HG03108 (cell line): ENCODE measurements at regions not wholly inside any gene's neighbourhood (a gene's known extent, or its start where the extent isn't known, plus 50 kb on each side); places are given as distances from the start of the nearest gene placed in this dataset.
"Not testable (repeated sequence)": the region's sequence is repeated elsewhere in the genome, so short reads cannot be mapped to it uniquely, and the experiment has no call there.

Experiments
- ATAC-seq: cut with Tn5 transposase; IDR thresholded peaks from one replicate; pipeline ENCODE4 v1.9.1; 2021; ENCODE audit warnings: moderate library complexity; ENCODE audit not compliant: unreplicated experiment

- not testable (repeated sequence) for ATAC-seq
These were observed 174.1 kb upstream of the PHACTR1 start for GRCh38 chr6:12542319-12543115.

GRCh38 chr6:12543953-12544352, 172.6 kb upstream of the PHACTR1 start:
- ATAC-seq, result no peak

- no peak for ATAC-seq
These were observed 171.6 kb upstream of the PHACTR1 start for GRCh38 chr6:12544821-12545565.

GRCh38 chr6:12545619-12546409, 170.8 kb upstream of the PHACTR1 start:
- ATAC-seq, result no peak

GRCh38 chr6:12546410-12547002, 170.1 kb upstream of the PHACTR1 start:
- no peak for ATAC-seq

- no peak for ATAC-seq
These were observed 168.0 kb upstream of the PHACTR1 start for GRCh38 chr6:12548526-12548925.

- ATAC-seq, result not testable (repeated sequence)
These were observed 167.1 kb upstream of the PHACTR1 start for GRCh38 chr6:12549445-12549844.

- not testable (repeated sequence) for ATAC-seq
These were observed 161.7 kb upstream of the PHACTR1 start for GRCh38 chr6:12554820-12555219.

GRCh38 chr6:12555267-12555666, 161.3 kb upstream of the PHACTR1 start:
- ATAC-seq, result no peak

GRCh38 chr6:12555781-12556180, 160.8 kb upstream of the PHACTR1 start:
- no peak for ATAC-seq

- no peak for ATAC-seq
These were observed 158.8 kb upstream of the PHACTR1 start for GRCh38 chr6:12557765-12558164.

- ATAC-seq, result no peak
These were observed 156.3 kb upstream of the PHACTR1 start for GRCh38 chr6:12560315-12560714.

GRCh38 chr6:12566618-12567123, 149.9 kb upstream of the PHACTR1 start:
- ATAC-seq, result no peak

- ATAC-seq, result no peak
These were observed 148.9 kb upstream of the PHACTR1 start for GRCh38 chr6:12567682-12568081.

GRCh38 chr6:12569646-12570045, 146.9 kb upstream of the PHACTR1 start:
- ATAC-seq, result no peak

- no peak for ATAC-seq
These were observed 146.0 kb upstream of the PHACTR1 start for GRCh38 chr6:12570461-12571030.

GRCh38 chr6:12572896-12573827, 143.4 kb upstream of the PHACTR1 start:
- ATAC-seq, result no peak

- no peak for ATAC-seq
These were observed 140.6 kb upstream of the PHACTR1 start for GRCh38 chr6:12575961-12576360.

- no peak for ATAC-seq
These were observed 140.2 kb upstream of the PHACTR1 start for GRCh38 chr6:12576389-12576788.
